GM12878 (cell line): ENCODE measurements at regions not wholly inside any gene's neighbourhood (a gene's known extent, or its start where the extent isn't known, plus 50 kb on each side); places are given as distances from the start of the nearest gene placed in this dataset.
A peak's percentile ranks its signal among the peaks of the same experiment; 100 is the strongest.

Source experiments
- ATF7 ChIP-seq: fragments of 450-650 bp; IDR thresholded peaks from 2 replicates; pipeline ENCODE4 v1.6.1; 2016; ENCODE audit warnings: low read depth, mild to moderate bottlenecking
- BMI1 ChIP-seq: fragments of 450-650 bp; IDR thresholded peaks from 2 replicates; pipeline ENCODE4 v1.6.1; 2016; ENCODE audit warnings: mild to moderate bottlenecking, moderate library complexity, borderline replicate concordance
- CBX5 ChIP-seq: sonication (generic); IDR thresholded peaks from 2 replicates; pipeline ENCODE4 v1.6.1; 2016; ENCODE audit warnings: low read depth, moderate library complexity, mild to moderate bottlenecking, inconsistent platforms
- HDAC2 ChIP-seq: fragments of 200-600 bp; sonication (generic); IDR thresholded peaks from 2 replicates; pipeline ENCODE4 v1.6.1; 2017
- HDGF ChIP-seq: fragments of 450-650 bp; IDR thresholded peaks from 2 replicates; pipeline ENCODE4 v1.6.1; 2016; ENCODE audit warnings: antibody characterized with exemption
- IKZF2 ChIP-seq, 2 experiments: fragments of 450-650 bp; IDR thresholded peaks; 2 replicates each; pipeline ENCODE4 v1.6.1; 2017; ENCODE audit warnings: mild to moderate bottlenecking in 2 of 2, moderate library complexity in 2 of 2
- MEF2A ChIP-seq: IDR thresholded peaks from 2 replicates; pipeline ENCODE4 v1.6.1; 2011; ENCODE audit warnings: low read depth, mild to moderate bottlenecking, low read length, moderate library complexity; ENCODE audit not compliant: insufficient read depth
- NBN ChIP-seq: fragments of 450-650 bp; IDR thresholded peaks from 2 replicates; pipeline ENCODE4 v1.6.1; 2016
- NFYB ChIP-seq: IDR thresholded peaks from 2 replicates; pipeline ENCODE4 v1.6.1; 2011; ENCODE audit warnings: low read depth, mild to moderate bottlenecking, low read length, improper control_type of control experiment, moderate library complexity; ENCODE audit not compliant: insufficient read depth
- POLR2AphosphoS2 ChIP-seq: IDR thresholded peaks from 2 replicates; pipeline ENCODE4 v1.6.1; 2011; ENCODE audit warnings: low read depth, mild to moderate bottlenecking, low read length, improper control_type of control experiment, moderate library complexity
- SREBF1 ChIP-seq: IDR thresholded peaks from 2 replicates; pipeline ENCODE4 v1.6.1; 2012; ENCODE audit warnings: mild to moderate bottlenecking, low read length
- STAT3 ChIP-seq: IDR thresholded peaks from 2 replicates; pipeline ENCODE4 v1.6.1; 2011; ENCODE audit warnings: low read depth, low read length, improper control_type of control experiment
- YBX1 ChIP-seq: fragments of 450-650 bp; IDR thresholded peaks from 2 replicates; pipeline ENCODE4 v1.6.1; 2016; ENCODE audit warnings: antibody characterized with exemption
- ZSCAN29 ChIP-seq: fragments of 450-650 bp; IDR thresholded peaks from 2 replicates; pipeline ENCODE4 v1.6.1; 2017; ENCODE audit warnings: mild to moderate bottlenecking, moderate library complexity
- TF ChIP-seq, protein P1 (sequence below): fragments of 450-650 bp; IDR thresholded peaks from 2 replicates; pipeline ENCODE4 v1.6.1; 2017; ENCODE audit warnings: borderline replicate concordance
- TF ChIP-seq, protein P2 (sequence below): fragments of 450-650 bp; IDR thresholded peaks from 2 replicates; pipeline ENCODE4 v1.6.1; 2017; ENCODE audit warnings: antibody characterized with exemption, mild to moderate bottlenecking, moderate library complexity
- TF ChIP-seq, protein P3 (sequence below): IDR thresholded peaks from 2 replicates; pipeline ENCODE4 v1.6.1; 2012; ENCODE audit warnings: low read depth, low read length, improper control_type of control experiment
- TF ChIP-seq, protein P4 (sequence below): fragments of 450-650 bp; IDR thresholded peaks from 2 replicates; pipeline ENCODE4 v1.6.1; 2016; ENCODE audit warnings: mild to moderate bottlenecking, moderate library complexity, borderline replicate concordance

DNA sequence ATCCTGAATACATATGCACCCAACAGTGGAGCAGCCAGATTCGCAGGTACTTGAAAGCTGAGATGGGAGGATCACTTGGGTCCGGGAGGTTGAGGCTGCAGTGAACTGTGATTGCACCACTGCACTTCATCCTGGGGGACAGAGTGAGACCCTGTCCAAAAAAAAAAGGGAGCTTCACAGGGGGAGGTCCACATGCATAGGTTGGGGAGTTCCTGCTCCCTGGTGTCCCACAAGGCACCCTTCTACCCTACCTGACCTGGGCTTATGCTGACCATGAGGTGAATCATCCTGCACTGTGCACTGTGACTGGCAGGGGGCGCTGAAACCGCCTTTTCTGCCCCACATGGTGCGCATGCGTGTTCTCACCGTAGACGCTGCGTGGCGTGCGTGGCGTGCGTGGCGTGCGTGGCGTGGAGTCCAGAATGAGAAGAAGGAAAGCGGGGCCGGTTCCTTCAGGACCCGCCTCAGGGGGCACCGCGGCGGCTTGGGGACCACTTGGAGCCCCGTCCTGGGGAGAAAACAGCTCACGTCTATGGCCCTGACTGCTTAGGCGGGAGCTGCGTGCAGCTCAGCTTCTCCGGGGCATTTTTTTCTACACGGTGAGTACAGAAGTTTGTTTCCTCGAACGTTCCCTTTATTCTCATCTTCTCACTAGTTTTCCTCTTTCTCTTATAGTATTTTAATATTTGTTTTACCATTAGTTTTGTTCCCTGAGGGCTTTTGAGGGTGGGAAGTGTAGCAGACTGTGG, 116.6 kb upstream of the GRK3 start (continued):
- TF ChIP-seq YBX1 (no peak), POLR2AphosphoS2 (0 out of 2 replicates have a peak, but pooled peaks have one; percentile 42), MEF2A (no peak), NFYB (no peak), SREBF1 (no peak), STAT3 (no peak), BMI1 (no peak), NBN (no peak), CBX5 (no peak), HDAC2 (no peak), ZSCAN29 (no peak), ATF7 (no peak), IKZF2 (IDR thresholded peaks at IDR 0.05) (no peak; a peak in 1 of 4 replicates), HDGF (peak; percentile 82)
- TF ChIP-seq, protein P1, sequence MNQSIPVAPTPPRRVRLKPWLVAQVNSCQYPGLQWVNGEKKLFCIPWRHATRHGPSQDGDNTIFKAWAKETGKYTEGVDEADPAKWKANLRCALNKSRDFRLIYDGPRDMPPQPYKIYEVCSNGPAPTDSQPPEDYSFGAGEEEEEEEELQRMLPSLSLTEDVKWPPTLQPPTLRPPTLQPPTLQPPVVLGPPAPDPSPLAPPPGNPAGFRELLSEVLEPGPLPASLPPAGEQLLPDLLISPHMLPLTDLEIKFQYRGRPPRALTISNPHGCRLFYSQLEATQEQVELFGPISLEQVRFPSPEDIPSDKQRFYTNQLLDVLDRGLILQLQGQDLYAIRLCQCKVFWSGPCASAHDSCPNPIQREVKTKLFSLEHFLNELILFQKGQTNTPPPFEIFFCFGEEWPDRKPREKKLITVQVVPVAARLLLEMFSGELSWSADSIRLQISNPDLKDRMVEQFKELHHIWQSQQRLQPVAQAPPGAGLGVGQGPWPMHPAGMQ = no peak
- TF ChIP-seq, protein P2, sequence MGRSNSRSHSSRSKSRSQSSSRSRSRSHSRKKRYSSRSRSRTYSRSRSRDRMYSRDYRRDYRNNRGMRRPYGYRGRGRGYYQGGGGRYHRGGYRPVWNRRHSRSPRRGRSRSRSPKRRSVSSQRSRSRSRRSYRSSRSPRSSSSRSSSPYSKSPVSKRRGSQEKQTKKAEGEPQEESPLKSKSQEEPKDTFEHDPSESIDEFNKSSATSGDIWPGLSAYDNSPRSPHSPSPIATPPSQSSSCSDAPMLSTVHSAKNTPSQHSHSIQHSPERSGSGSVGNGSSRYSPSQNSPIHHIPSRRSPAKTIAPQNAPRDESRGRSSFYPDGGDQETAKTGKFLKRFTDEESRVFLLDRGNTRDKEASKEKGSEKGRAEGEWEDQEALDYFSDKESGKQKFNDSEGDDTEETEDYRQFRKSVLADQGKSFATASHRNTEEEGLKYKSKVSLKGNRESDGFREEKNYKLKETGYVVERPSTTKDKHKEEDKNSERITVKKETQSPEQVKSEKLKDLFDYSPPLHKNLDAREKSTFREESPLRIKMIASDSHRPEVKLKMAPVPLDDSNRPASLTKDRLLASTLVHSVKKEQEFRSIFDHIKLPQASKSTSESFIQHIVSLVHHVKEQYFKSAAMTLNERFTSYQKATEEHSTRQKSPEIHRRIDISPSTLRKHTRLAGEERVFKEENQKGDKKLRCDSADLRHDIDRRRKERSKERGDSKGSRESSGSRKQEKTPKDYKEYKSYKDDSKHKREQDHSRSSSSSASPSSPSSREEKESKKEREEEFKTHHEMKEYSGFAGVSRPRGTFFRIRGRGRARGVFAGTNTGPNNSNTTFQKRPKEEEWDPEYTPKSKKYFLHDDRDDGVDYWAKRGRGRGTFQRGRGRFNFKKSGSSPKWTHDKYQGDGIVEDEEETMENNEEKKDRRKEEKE = no peak
- TF ChIP-seq, protein P3, sequence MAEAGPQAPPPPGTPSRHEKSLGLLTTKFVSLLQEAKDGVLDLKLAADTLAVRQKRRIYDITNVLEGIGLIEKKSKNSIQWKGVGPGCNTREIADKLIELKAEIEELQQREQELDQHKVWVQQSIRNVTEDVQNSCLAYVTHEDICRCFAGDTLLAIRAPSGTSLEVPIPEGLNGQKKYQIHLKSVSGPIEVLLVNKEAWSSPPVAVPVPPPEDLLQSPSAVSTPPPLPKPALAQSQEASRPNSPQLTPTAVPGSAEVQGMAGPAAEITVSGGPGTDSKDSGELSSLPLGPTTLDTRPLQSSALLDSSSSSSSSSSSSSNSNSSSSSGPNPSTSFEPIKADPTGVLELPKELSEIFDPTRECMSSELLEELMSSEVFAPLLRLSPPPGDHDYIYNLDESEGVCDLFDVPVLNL = no peak
- TF ChIP-seq, protein P4, sequence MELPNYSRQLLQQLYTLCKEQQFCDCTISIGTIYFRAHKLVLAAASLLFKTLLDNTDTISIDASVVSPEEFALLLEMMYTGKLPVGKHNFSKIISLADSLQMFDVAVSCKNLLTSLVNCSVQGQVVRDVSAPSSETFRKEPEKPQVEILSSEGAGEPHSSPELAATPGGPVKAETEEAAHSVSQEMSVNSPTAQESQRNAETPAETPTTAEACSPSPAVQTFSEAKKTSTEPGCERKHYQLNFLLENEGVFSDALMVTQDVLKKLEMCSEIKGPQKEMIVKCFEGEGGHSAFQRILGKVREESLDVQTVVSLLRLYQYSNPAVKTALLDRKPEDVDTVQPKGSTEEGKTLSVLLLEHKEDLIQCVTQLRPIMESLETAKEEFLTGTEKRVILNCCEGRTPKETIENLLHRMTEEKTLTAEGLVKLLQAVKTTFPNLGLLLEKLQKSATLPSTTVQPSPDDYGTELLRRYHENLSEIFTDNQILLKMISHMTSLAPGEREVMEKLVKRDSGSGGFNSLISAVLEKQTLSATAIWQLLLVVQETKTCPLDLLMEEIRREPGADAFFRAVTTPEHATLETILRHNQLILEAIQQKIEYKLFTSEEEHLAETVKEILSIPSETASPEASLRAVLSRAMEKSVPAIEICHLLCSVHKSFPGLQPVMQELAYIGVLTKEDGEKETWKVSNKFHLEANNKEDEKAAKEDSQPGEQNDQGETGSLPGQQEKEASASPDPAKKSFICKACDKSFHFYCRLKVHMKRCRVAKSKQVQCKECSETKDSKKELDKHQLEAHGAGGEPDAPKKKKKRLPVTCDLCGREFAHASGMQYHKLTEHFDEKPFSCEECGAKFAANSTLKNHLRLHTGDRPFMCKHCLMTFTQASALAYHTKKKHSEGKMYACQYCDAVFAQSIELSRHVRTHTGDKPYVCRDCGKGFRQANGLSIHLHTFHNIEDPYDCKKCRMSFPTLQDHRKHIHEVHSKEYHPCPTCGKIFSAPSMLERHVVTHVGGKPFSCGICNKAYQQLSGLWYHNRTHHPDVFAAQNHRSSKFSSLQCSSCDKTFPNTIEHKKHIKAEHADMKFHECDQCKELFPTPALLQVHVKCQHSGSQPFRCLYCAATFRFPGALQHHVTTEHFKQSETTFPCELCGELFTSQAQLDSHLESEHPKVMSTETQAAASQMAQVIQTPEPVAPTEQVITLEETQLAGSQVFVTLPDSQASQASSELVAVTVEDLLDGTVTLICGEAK = no peak
